DOHH2 (cell line): ENCODE measurements at regions not wholly inside any gene's neighbourhood (a gene's known extent, or its start where the extent isn't known, plus 50 kb on each side); places are given as distances from the start of the nearest gene placed in this dataset.

Experiments used
- CTCF ChIP-seq: fragments of 200-600 bp; sonication (generic); IDR thresholded peaks from one replicate; pipeline ENCODE4 v1.5.1; 2014; ENCODE audit warnings: antibody characterized with exemption, mild to moderate bottlenecking, low read depth, low read length; ENCODE audit not compliant: poor library complexity, severe bottlenecking
- EZH2phosphoT487 ChIP-seq: fragments of 200-600 bp; sonication (generic); IDR thresholded peaks from 2 replicates; pipeline ENCODE4 v1.6.1; 2017; ENCODE audit warnings: borderline replicate concordance, mild to moderate bottlenecking, antibody characterized with exemption, low read length, moderate library complexity, mixed read lengths

- TF ChIP-seq CTCF, result no peak
- no peak for TF ChIP-seq EZH2phosphoT487
Observed at GRCh38 chr20:11686195-11686594, 231.5 kb upstream of the BTBD3 start.
